ENCODE measurements at regions not wholly inside any gene's neighbourhood (a gene's known extent, or its start where the extent isn't known, plus 50 kb on each side); places are given as distances from the start of the nearest gene placed in this dataset.

DNA sequence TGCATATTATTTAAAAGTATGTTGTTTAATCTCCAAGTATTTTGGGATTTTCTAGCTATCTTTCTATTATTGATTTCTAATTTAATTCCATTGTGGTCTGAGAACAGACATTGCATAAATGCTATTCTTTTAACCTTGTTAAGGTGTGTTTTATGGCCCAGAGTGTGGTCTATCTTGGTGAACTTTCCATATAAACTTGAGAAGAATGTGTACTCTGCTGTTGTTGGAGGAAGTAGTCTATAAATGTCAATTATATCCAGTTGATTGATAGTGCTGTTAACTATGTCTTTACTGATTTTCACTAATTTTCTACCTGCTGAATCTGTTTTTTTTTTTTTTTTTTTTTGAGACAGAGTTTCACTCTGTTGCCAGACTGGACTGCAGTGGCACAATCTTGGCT is 180.9 kb downstream of the ZNF621 start:
- no peak for DNase-seq

DNA sequence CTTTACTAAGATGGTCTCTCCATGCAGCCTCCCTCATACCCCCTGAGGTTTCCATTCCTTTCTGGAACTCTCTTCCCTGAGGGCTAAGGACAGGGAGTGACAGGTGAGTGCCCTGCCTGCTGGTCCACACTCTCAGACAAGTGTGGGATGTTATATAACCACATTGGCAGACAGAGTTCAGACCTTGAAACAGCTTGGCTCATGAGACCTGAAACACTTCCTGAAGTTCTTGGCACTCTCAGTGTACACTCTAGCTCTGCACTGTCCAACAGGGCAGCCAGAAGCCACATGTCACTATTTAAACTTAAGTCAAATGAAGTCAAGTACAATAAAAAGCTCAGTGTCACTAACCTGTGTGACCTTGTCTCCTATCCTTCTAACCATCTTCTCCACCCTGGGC is 188.5 kb downstream of the ZNF621 start:
- no peak for DNase-seq

DNA sequence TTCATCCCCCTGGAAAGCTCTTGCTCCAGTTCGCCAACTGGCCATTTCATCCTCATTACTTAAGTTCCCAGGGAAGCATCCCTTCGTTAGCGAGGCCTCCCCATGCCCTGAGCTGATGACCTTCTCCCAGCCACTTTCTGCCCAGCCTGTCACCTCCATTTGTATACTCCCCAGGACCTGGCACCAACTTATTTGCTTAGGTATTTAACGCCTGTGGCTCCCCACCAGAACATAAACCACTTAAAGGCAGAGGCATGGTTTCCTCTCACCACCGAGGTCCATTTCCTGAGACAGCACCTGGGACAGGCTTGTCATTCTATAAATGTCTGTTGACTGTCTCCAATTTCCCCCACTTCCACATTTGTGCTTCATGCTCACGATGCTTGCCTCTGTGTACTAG is 189.0 kb downstream of the ZNF621 start:
- no peak for DNase-seq

DNA sequence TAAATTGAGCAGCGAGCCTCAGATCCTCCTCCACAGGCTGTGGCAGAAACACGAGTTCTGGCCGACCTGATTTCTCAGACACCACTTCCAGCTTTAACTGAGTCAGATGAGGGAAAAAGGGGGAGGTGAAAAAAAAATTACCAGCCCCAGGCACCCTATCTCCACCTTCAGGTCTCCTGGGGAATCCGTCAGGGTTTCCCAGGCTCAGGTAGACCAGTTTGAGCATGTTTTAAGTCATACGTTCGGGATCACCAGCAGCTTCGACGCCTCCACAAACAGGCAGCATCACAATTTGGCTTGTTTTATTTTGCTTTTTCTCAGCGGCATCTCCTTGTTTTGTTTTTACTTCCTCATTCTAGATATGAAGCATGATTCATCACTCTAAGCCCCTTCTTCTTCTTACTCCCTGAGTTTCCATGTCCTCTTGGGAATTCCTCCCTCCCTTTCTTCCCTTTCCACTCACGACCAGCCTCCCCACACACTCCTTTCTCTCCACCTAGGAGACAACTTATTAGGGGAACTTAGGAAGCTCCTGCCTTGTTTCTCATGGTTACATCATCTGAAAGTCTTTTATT is 190.1 kb downstream of the ZNF621 start:
- DNase-seq = no peak

DNA sequence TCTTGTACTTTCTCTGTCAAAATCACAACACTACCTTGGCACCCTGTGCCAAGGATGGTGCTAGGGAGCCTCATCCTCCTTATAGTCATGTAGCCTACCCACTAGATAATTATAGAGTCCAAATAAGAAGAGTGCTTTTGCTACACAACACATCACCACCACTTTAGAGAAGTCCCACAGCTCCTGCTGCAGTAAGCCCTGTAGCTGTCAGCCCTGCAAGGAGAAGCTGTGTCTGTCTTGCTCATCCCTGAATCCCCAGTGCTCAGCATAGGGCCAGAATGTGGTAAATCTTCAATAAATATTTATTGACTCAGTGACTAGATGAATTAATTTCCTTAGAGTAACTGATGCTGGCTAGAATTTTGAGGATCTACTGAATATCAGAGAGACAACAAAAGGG is 190.8 kb downstream of the ZNF621 start:
- DNase-seq = no peak

DNA sequence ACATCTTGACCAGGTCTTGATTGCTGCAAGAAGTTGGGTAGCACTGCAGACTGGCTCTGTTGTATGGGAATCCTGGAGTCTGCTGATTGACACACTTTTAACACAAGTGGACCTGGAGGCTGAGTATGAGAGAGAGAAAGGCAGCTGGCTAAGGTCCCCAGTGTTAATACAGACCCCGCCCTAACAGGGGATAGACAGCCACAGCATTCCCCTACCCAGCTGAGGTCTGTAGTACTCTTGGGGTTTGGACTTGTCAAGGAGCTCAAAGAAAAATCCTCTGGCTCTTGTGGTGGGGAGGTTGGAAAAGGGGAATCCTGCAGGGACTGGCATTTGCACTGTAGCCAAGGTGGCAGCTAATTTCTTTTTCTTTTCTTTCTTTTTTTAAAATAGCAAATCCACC is 192.7 kb downstream of the ZNF621 start:
- no peak for DNase-seq

DNA sequence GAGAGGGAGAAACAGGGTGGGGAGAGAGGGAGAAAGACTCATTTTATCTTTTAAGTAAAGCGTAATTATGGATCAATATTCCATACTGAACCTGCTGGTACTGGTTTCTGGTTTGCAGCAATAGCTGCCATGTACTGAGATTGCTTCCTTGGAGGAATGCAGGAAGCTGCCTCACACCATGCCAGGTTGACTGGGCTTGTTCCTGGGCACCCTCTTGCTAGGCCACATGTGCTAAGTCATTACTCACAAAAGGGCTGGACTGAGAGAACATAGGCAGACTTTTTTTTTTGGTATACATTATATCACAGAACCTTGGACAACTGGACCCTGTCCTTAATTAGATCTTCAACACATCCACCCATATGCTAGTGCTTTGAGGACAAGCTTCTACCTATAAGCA is 193.4 kb downstream of the ZNF621 start:
- DNase-seq = no peak

DNA sequence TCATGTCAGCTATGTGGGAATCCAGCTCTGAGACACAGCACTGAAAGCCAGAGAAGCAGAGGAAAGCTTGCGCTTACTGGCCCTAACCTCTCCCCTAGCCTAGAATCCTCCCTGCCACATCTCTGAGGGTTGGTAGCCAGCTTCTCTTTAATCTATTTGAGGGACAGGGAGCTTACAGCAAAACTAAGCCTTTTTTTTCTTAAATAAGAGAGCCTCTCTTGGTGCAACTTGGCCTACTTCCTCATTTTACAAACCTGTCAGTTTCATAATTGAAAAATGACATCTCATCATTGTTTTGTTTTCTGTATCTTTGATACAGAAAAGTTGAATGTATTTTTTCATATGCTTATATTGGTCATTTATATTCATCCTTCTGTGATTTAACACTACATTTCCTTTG is 193.9 kb downstream of the ZNF621 start:
- DNase-seq = no peak

DNA sequence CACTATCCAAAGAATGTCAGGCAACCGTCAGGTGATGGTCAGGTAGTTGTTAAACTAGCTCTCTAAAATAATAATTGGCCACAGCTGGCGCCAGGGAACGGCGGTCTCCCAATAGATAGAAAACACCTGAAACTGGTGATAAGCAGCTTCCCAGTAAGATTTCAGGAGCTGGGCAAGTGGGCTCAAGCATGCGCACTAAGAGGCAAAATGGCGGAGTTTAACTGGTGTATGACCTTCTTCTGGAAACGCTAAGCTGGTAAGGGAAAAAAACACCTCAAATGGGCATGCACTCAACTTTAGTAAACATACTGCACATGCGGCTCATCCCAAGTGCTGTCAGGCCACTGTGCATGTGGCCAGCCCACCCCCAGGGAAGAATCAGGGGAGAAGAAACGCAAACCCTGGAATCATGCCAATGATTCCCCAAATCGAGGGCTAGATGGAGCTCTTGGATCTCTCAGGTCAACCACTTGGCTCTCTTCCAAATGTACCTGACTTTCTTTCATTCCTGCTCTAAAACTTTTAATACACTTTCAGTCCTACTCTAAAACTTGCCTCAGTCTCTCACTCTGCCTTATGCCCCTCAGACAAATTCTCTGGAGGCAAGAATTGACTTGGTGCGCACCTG is 195.0 kb downstream of the ZNF621 start:
- no peak for DNase-seq

DNA sequence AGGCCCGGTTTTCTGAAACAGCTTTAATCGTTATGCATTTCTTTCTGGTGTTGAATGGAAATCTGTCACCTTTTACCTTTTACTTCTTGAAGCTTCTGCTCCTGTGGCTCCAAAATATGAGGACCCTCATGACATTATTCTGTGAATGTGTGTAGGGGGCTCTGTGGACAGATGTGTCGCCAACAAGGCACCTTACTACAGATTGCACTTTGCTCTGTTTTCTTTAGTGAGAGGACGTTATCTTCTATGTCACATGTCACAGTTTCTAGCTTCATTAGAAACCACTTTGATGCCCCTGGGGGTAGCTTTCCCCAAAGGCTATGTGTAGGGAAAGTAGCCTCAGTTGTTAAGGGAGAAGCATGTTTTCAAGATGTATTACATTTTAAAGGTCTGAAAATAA is 195.6 kb downstream of the ZNF621 start:
- DNase-seq = no peak

DNA sequence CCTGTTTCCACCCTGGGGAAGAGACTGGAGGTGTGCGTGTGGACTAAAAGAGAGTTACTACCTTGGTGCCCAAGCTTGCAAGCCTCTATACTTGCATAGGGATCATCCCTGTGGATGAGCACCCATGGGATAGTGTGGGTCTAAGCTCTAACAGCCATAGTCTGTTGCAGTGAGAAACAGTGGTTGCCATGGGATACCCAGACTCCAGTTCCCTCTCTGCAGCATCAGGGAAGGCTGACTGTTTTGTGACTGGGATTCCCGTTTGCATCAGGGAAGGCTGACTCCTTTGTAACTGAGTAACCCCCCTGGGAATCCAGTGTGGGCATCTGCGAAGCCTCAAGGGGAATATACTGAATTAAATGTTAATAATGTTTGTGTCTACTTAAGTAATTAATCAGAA is 196.1 kb downstream of the ZNF621 start:
- DNase-seq = no peak

DNA sequence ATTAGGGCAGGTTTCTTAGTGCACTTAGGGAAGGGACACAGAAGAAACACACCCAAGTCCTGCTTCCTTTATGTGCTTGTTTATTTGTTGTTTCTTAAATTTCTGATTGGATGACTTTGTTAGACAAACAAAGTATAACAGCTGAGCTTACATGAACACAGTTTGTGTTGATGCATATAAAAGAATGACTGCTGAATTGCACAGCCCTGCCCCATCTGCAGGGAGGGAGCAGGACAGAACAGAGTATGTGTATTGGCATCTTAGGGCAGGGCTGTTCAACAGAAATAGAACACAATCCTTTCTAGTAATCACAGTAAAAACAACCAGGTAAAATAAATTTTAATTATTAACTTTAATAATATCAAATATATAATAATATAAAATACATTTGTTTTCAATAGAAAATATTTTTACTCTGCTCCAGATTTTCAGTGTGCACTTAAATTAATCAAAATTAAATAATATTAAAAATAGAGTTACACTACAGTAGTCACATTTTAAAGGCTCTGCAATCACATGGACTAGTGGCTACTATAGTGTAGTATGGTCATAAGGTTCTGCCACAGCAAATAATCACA is 198.4 kb downstream of the ZNF621 start:
- DNase-seq = no peak

DNA sequence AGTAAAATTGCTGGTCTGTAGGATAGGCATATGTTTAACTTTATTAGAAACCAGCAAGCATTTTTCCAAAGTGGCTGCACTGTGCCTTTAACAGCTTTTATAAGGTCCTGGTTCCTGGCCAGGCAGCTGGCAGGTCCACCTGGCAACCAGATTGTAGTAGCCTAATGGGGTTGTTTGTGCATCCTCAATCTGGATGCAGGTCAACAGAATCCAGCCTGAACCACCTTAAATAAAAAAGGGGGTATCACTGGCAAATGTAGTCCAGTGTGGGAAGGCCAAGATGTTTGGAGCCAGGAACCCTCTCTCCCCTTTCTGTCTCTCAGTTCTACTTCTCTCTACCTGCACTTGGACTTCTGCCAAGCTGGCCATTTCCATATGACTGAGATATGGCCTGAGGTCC is 200.3 kb downstream of the ZNF621 start:
- DNase-seq = no peak

DNA sequence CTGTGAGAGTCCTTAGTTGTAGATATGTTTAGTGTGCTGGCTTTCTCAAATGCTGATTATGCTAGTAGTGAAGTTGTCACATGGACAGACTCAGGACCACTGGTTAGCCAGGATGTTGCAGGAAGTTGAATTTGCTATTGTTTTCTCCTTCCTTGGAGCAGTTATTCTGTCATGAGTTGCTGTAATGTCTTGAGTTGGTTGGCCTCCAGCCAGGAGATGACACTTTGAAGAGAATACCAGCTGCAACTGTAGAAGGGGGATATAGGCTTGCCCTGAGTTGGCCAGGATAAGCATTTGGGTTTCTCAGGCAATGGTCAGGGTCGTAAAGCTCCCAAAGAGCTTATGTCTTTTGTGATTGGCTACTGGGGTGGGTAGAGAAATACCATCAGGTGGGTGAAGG is 206.7 kb downstream of the ZNF621 start:
- DNase-seq = no peak

DNA sequence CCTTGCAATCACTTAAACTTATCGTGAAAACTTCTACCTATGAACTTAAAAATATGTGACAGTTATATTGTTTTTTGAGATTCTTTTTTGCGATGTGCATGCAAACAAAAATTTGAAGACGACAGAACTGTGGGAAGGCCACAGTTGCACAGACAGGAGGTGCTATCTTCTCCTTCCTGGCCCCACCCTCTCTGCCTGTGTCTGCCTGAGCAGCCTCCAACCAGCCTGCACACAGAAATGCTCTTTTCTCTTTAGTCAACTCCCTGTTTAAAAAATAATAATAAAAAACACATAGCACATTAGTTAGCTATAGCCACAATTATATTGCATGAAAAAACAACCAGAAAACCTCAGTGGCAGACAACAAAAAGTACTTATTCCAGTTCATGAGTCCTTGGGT is 212.2 kb downstream of the ZNF621 start:
- no peak for DNase-seq

DNA sequence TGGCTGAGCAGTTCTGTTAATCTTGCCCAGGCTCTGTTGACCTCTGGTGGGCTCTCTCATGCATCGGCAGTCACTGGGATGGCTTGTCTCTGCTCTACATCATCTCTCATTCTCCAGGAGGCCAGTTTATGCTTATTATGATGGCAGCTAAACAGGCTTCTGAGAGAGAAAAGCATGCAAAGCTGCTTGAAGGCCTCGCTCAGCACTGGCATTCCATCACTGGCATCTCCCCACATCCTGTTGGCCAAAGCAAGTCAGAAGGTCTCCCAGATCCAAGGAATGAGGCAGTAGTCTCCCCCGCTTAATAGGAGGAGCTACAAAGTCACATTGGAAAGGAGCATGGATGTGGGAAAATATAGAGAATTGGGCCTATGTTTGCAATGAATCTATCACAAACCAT is 212.6 kb downstream of the ZNF621 start:
- DNase-seq = no peak

DNA sequence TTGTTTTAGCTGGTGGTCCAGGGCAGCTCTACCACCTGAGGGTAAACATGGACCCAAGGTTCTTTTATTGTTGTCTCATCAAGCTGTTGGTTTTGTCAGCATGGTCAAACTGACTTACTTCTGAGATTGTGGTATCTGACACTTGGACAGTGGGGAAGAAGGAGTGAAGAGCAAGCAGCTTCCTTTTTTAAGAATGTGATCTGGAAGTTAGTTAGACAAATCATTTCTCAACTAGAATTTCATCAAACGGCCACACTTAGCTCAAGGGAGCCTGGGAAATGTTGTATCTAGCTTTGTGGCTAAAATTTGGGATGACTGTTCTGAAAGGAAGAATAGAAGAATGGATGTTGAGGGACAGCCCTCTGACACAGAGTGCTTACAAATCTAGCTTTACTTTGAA is 215.2 kb downstream of the ZNF621 start:
- no peak for DNase-seq

DNA sequence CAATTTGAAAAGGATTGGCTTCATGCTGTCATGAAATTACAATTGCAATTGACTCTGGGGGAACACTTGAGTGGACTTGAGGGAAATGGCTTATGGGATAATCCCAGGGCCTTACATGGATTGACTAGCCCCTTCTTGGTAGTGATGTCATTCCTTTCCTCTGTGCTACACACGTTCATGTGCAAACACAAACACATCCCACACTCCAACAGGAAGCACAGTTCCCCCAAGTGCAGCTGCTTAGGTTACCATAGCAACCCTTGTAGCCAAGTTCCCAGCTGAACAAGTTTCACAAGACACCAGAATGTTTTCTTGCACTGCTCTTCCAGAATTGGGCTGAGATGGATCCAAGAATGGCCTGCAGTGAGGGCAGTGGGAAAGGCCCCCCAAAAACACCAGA is 217.0 kb downstream of the ZNF621 start:
- DNase-seq = peak; percentile 69

DNA sequence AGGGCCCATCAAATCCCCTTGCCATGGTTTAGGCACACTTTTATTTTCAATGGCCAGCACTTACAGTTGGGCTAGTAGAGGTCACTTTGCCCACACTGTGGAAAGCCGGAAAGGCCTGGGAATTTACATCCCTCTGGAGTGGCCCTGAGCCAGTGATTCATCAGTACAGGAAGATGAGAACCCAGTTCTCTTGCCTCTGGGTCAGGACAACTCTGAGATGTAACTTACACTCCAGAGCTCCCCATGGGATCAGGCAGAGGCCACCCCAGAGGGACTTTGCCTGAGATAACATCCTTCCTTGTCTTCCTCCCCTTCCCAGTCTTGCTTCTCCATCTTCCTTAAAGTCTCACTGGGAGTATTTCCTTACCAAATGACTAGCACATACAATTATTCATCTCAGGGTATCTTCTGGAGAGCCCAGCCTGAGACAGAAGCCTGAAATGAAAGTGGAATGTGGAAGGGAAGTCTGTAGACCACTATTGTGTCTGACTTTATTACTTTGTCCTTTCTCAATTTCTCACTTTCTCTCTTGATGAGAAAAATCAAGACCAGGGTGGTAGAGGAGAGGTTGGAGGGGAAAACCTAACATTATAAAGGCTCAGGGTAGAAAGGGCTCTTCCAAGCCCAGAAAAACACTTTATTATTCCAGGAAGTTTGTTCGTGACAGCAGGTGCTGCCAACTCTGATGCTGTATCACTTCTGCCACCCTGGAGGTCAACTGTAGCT is 220.8 kb downstream of the ZNF621 start:
- no peak for DNase-seq

DNA sequence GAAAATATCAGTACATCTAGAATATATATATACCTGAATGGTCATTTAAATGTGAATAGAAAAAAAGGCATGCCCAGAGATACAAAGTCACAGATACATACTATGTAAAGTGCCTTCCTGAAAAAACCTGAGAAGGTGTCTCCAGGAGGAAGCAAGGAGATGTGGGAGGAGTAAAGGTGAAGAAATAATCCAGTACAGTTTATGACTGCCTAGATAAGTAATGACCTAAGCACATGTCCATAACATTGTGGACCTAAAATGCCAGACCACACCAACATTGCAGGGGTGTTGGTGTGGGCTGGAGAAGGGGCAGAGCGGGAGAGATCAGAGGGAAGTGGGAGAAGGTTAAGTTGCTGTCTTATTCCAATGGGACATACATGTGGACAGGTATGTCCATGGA is 226.9 kb downstream of the ZNF621 start:
- no peak for DNase-seq

DNA sequence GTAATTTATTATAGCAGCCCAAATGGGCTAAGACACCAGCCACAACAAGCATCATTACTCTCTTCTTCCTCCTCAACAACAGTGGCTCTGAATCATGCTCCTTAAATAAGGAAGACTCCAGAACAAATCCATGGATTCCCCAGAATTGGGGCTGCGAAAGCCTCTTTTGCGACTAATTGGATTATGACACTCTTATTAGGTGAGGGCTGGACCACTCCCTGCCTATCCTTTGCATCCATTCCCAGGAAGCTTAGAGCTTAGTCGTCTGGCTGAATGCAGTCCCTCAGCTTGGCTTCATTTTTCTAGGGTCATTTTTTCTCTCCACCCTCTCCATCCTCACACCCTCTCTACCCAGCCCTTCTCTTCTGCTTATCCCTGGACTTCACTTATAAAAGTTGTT is 227.7 kb downstream of the ZNF621 start:
- DNase-seq = no peak

DNA sequence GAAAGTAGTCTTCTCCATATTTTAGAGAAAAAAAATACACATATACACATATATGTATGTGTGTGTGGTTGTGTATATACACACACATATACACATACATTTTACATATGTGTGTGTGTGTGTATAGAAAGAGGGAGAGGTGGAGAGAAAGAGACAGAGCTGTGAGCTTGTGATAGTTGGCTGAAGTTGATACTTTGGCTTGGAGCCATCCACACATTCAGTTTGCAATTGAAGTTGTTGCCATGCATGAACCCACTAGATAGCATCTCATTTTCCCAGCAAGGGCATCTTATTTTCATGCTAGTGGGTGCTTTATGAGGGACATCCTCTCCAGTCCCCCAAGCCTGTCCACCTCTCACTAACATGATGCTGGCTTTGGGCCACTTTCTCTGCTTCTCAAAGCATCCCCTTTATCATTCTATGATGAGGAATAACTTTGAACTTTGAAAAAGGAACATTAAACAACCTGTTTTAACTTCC is 228.6 kb downstream of the ZNF621 start:
- no peak for DNase-seq

DNA sequence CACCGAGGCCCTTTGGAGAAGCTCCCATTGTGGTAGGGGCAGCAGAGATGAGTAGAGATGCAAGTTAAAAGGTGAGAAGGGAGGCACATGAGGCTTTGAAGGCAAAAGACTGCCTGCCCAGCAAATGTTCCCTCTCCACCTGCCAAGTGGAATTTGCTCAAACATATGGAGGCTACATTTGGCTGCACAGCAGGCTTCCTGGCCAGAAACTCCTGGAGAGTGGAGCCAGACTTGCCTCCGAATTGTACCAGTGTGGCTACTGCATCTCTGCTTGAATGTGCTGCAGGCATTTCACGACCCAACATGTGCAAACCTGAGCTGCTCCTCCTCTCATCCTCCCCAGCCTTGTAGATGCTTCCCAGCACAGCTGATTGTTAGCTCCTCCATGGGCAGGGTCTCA is 229.2 kb downstream of the ZNF621 start:
- peak; percentile 54 for DNase-seq

DNA sequence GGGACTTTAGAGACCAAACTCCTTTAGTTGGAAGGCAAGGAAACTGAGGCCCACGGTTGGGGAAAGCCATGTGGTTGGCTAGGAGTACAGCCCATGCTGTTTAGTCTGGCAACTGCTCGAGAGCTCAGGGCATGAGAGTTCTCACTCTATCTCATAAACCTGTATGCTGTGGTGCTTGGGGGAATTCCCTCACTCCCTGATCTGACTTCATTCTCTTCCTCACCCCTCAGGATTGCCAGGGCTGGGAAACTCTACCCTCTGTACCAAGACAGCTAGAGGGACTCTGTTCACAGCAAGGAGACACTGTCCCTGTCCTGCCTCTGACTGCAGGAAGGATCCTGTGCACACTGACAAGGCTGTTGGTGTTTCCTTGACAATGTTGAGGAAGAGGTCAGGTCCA is 230.2 kb downstream of the ZNF621 start:
- no peak for DNase-seq

All from left hindlimb (tissue), 1 donor.